Kidney (tissue), 13 donors: ENCODE measurements at regions not wholly inside any gene's neighbourhood (a gene's known extent, or its start where the extent isn't known, plus 50 kb on each side); places are given as distances from the start of the nearest gene placed in this dataset.

ENCODE experiments used
- DNase-seq, 5 donors: peaks; one replicate each; pipeline ENCODE4 v3.0.0-alpha.2; 2013 to 2020
- FAIRE-seq: peaks from 2 replicates; lab custom pipeline; 2012; peaks lifted over from hg19 to GRCh38; lab: Jason Lieb, UNC
- H3K27ac ChIP-seq, 2 donors: one replicate each; pipeline ENCODE4 v1.7.0; 2013; ENCODE audit warnings: low read depth in 2 of 2, low read length in 2 of 2, inconsistent platforms in 1 of 2
- H3K27me3 ChIP-seq: one replicate; pipeline ENCODE4 v1.7.1; 2013; ENCODE audit warnings: low read length, inconsistent platforms; ENCODE audit not compliant: control insufficient read depth, insufficient read depth
- H3K36me3 ChIP-seq, 3 donors: one replicate each; pipeline versions ENCODE4 v1.7.0 to v1.7.1; 2013; ENCODE audit warnings: low read length in 3 of 3, control low read depth in 1 of 3, inconsistent platforms in 1 of 3; ENCODE audit not compliant: insufficient read depth in 3 of 3, control insufficient read depth in 2 of 3
- H3K4me1 ChIP-seq, 3 donors: one replicate each; pipeline versions ENCODE4 v1.7.0 to v1.7.1; 2013; ENCODE audit warnings: low read length in 3 of 3, inconsistent platforms in 1 of 3, low read depth in 1 of 3; ENCODE audit not compliant: control insufficient read depth in 2 of 3, insufficient read depth in 2 of 3
- H3K4me3 ChIP-seq, 3 donors: one replicate each; pipeline versions ENCODE4 v1.7.0 to v1.8.1; 2013; ENCODE audit warnings: low read length in 3 of 3, control low read depth in 1 of 3, inconsistent platforms in 1 of 3
- H3K9ac ChIP-seq, 3 donors: one replicate each; pipeline versions ENCODE4 v1.7.0 to v1.7.1; 2013; ENCODE audit warnings: low read length in 3 of 3, control low read depth in 1 of 3, inconsistent platforms in 1 of 3
- H3K9me3 ChIP-seq, 3 donors: one replicate each; pipeline versions ENCODE4 v1.7.0 to v1.7.1; 2013; ENCODE audit warnings: low read length in 3 of 3, control low read depth in 1 of 3, inconsistent platforms in 1 of 3; ENCODE audit not compliant: control insufficient read depth in 2 of 3, insufficient read depth in 1 of 3
- intact Hi-C: fragments of 100-400 bp; cut with DNase I; formaldehyde crosslinking; loops from one replicate; pipeline ENCODE4 v1.11.1; 2022
- TF ChIP-seq, protein P1 (sequence below): IDR thresholded peaks from 3 replicates; pipeline ENCODE4 v1.5.1; 2012; ENCODE audit warnings: mild to moderate bottlenecking, moderate library complexity, borderline replicate concordance; ENCODE audit not compliant: insufficient read depth; ENCODE audit errors: extremely low read depth
- donor health status: control.
- donor health status: control.
- donor health status: control.
- donor health status: control.
- donor health status: control.
- donor health status: DM: yes; HTN: yes; CAD: no.
- donor health status: Normal renal cell carcinoma (clear cell type).

- intact Hi-C loops = no loop called here
- FAIRE-seq (no peak), DNase-seq (no peak)
- Histone ChIP-seq H3K27ac (no peak overlapping the region), H3K4me3 (no peak overlapping the region), H3K9me3 (no peaks in the 10 kb centered on the region), H3K27me3 (no peaks in the 10 kb centered on the region), H3K9ac (no peak overlapping the region), H3K4me1 (peaks cover 0 to 10% (median 0%) of the 10 kb centered on the region in 3 donors), H3K36me3 (no peaks in the 10 kb centered on the region)
- TF ChIP-seq, protein P1, sequence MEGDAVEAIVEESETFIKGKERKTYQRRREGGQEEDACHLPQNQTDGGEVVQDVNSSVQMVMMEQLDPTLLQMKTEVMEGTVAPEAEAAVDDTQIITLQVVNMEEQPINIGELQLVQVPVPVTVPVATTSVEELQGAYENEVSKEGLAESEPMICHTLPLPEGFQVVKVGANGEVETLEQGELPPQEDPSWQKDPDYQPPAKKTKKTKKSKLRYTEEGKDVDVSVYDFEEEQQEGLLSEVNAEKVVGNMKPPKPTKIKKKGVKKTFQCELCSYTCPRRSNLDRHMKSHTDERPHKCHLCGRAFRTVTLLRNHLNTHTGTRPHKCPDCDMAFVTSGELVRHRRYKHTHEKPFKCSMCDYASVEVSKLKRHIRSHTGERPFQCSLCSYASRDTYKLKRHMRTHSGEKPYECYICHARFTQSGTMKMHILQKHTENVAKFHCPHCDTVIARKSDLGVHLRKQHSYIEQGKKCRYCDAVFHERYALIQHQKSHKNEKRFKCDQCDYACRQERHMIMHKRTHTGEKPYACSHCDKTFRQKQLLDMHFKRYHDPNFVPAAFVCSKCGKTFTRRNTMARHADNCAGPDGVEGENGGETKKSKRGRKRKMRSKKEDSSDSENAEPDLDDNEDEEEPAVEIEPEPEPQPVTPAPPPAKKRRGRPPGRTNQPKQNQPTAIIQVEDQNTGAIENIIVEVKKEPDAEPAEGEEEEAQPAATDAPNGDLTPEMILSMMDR = no peak
Observed at GRCh38 chr6:14286634-14287428, 169.3 kb downstream of the CD83 start.

- TF ChIP-seq, protein P1 = no peak
- Histone ChIP-seq H3K4me1 (peaks cover 0 to 10% (median 0%) of the 10 kb centered on the region in 3 donors), H3K36me3 (no peaks in the 10 kb centered on the region), H3K27me3 (no peaks in the 10 kb centered on the region), H3K9me3 (no peaks in the 10 kb centered on the region), H3K9ac (no peak overlapping the region), H3K4me3 (no peak overlapping the region), H3K27ac (no peak overlapping the region)
- no peak for DNase-seq
- no peak for FAIRE-seq
- intact Hi-C loops = no loop called here
Observed at GRCh38 chr6:14287707-14288106, 170.1 kb downstream of the CD83 start.

DNA sequence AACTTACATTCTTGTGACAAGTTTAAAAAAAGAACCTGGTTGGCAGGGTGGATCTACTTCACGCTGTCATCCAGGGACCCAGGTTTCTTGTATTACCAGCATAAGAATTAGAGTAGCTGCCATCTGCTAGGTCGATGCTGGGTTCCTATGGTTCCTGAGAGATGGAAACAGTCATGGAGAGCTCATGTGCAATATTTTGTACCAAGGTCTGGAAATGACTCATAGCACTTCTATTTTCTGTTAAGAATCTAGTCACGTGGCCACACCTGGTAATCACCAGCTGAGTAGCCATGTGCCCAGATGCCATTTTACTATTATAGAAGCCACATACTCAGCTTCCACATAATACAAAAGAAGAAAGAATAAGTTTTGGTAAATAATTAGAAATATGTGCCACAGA, 171.3 kb downstream of the CD83 start:
- Histone ChIP-seq H3K27me3 (no peaks in the 10 kb centered on the region), H3K36me3 (no peaks in the 10 kb centered on the region), H3K4me1 (peaks cover 0 to 11% (median under 1%) of the 10 kb centered on the region in 3 donors), H3K27ac (no peak overlapping the region), H3K9me3 (no peaks in the 10 kb centered on the region), H3K4me3 (no peak overlapping the region), H3K9ac (no peak overlapping the region)
- intact Hi-C loops = no loop called here
- FAIRE-seq = no peak
- no peak for DNase-seq
- TF ChIP-seq, protein P1 = no peak
